BLaER1 (cell line): ENCODE measurements at regions not wholly inside any gene's neighbourhood (a gene's known extent, or its start where the extent isn't known, plus 50 kb on each side); places are given as distances from the start of the nearest gene placed in this dataset.

Source experiments
- H3K27ac ChIP-seq: shearing (Covaris generic); formaldehyde crosslinking; 2 replicates; pipeline ENCODE4 v1.8.1; 2022
- H3K27me3 ChIP-seq: shearing (Covaris generic); formaldehyde crosslinking; 2 replicates; pipeline ENCODE4 v1.8.1; 2022
- H3K36me3 ChIP-seq: shearing (Covaris generic); formaldehyde crosslinking; 2 replicates; pipeline ENCODE4 v1.8.1; 2022
- H3K4me1 ChIP-seq: shearing (Covaris generic); formaldehyde crosslinking; 2 replicates; pipeline ENCODE4 v1.8.1; 2022
- H3K4me2 ChIP-seq: shearing (Covaris generic); formaldehyde crosslinking; 2 replicates; pipeline ENCODE4 v1.8.1; 2022
- H3K4me3 ChIP-seq: shearing (Covaris generic); formaldehyde crosslinking; 2 replicates; pipeline ENCODE4 v1.8.1; 2022
- H3K9ac ChIP-seq: shearing (Covaris generic); formaldehyde crosslinking; 2 replicates; pipeline ENCODE4 v1.8.1; 2022
- H3K9me3 ChIP-seq: shearing (Covaris generic); formaldehyde crosslinking; 2 replicates; pipeline ENCODE4 v1.8.1; 2022
- H4K20me1 ChIP-seq: shearing (Covaris generic); formaldehyde crosslinking; 2 replicates; pipeline ENCODE4 v1.8.1; 2022
- Cebpa-rat ChIP-seq: shearing (Covaris generic); IDR thresholded peaks from 2 replicates; pipeline ENCODE4 v1.8.1; 2022

DNA sequence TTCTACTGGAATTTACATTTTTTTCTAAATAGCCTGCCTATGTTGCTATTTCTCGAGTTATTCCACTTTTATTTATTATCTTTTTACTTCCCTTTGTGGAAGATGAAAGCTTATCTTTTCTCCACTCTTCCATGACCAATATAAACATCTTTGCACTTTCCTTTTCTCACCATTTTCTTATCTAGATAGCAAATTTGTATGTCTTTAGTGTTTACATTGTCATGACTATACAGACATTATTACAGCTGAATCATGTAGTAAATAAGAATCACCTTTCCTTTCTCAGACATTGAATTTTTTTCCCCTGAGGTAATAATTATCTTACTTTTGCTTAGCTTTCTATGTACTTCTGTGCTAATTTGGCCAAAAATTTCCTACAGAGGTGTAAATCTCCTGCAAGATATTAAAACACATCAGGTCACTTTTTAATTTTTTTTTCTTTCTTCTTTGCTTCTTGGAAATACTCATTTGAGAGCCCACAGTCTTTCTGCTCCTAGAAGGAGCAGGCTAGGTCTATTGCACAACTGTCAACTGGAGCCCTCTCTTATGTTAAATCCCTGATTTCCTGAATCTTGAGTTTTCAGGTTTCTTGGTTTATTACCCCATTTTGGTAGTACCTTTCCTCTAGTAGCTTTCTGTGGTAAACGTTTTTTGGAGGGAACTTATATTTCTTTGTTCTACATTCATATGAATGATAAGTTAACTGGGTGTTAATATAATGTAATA, 109.0 kb upstream of the ATP2B1 start:
- Histone ChIP-seq H3K4me1 (no peaks in the 10 kb centered on the region), H3K9me3 (no peaks in the 10 kb centered on the region), H3K4me3 (no peak overlapping the region), H4K20me1 (no peaks in the 10 kb centered on the region), H3K36me3 (no peaks in the 10 kb centered on the region), H3K4me2 (no peak overlapping the region), H3K9ac (no peak overlapping the region), H3K27ac (no peak overlapping the region), H3K27me3 (no peaks in the 10 kb centered on the region)
- TF ChIP-seq Cebpa-rat, result no peak

DNA sequence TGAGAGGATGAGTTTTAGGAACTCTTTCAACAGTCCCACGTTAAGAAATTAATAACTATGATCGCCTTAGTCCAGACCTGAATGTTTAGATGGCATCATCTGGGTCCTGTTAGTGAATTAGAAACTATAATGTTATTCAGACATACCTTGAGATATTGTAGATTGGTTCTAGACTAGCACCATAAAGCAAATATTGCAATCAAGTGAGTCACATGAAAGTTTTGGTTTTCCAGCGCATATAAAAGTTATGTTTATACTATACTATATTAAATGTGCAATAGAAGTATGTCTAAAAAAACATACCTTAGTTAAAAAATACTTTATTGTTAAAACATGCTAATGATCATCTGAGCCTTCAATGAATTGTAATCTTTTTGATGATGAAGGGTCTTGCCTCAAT, 106.6 kb upstream of the ATP2B1 start:
- H3K9ac ChIP-seq, result no peak overlapping the region
- H3K27ac ChIP-seq, result no peak overlapping the region
- no peaks in the 10 kb centered on the region for H3K27me3 ChIP-seq
- H3K36me3 ChIP-seq, result no peaks in the 10 kb centered on the region
- no peak for TF ChIP-seq Cebpa-rat
- H3K4me1 ChIP-seq, result no peaks in the 10 kb centered on the region
- H3K4me3 ChIP-seq, result no peak overlapping the region
- H3K9me3 ChIP-seq, result no peaks in the 10 kb centered on the region
- no peaks in the 10 kb centered on the region for H4K20me1 ChIP-seq
- H3K4me2 ChIP-seq, result no peak overlapping the region

DNA sequence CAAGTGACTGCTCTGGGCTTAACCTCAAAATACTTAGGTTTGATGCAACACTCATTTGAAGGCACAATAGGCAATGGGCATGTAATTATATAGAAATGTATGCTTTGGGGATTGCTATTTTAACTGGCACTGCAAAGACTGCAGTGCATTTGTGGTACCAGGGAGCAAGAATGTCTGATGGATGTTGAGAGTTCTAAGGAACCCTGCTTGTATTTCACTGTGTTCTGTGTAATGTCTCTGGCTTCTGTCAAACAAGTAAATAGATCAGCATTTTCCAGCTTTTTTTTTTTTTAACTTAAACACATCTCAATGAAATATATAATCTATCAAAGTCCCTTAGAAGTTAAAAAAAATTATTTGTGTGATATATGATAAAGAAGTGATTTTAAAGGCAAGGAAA, 94.8 kb upstream of the ATP2B1 start:
- no peak for TF ChIP-seq Cebpa-rat
- Histone ChIP-seq H3K4me1 (no peaks in the 10 kb centered on the region), H3K4me3 (no peak overlapping the region), H3K27ac (no peak overlapping the region), H4K20me1 (no peaks in the 10 kb centered on the region), H3K9me3 (no peaks in the 10 kb centered on the region), H3K9ac (no peak overlapping the region), H3K27me3 (no peaks in the 10 kb centered on the region), H3K36me3 (no peaks in the 10 kb centered on the region), H3K4me2 (no peak overlapping the region)

DNA sequence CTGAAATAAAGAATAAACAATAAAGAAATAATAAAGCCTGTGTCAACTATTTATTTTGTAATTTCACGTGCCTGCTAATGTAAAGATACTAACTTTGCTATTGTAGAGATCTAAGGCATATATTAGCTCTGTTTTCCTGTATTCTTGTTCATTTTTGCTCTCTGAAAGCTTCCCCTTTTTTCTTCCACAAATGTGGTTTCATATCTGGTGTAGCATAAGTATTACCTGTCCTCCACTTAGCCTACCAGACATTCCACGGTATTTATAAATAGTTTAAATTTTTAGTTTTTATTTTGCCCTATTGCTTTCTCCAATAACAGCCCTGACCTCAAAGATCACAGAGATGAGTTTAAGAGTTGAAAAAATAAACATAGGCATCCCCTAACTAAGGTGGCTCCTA, 92.6 kb upstream of the ATP2B1 start:
- Histone ChIP-seq H3K4me2 (no peak overlapping the region), H3K9me3 (no peaks in the 10 kb centered on the region), H3K9ac (no peak overlapping the region), H3K36me3 (no peaks in the 10 kb centered on the region), H3K27me3 (no peaks in the 10 kb centered on the region), H3K27ac (no peak overlapping the region), H3K4me3 (no peak overlapping the region), H3K4me1 (no peaks in the 10 kb centered on the region), H4K20me1 (no peaks in the 10 kb centered on the region)
- no peak for TF ChIP-seq Cebpa-rat

DNA sequence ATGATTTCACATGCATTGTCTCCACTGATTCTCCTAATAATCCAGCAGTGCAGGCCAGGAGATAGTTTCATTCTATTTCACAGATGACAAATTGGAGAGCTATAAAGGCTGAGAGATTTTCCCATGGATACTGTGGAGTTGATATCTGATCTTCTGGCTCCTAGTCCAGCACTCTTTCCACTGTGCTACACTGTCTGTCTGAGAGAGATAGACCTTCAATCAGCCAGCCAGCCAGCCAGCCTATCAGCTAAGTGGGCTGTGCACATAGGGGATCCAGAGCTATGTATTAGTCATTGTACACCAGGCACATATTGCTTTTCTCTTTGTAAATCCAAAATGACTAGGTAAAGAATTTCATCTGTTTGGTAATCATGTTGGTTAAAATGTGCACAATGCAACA, 91.8 kb upstream of the ATP2B1 start:
- Histone ChIP-seq H3K4me1 (no peaks in the 10 kb centered on the region), H3K4me3 (no peak overlapping the region), H3K27ac (no peak overlapping the region), H3K36me3 (no peaks in the 10 kb centered on the region), H3K4me2 (no peak overlapping the region), H3K9ac (no peak overlapping the region), H4K20me1 (no peaks in the 10 kb centered on the region), H3K27me3 (no peaks in the 10 kb centered on the region), H3K9me3 (no peaks in the 10 kb centered on the region)
- no peak for TF ChIP-seq Cebpa-rat

DNA sequence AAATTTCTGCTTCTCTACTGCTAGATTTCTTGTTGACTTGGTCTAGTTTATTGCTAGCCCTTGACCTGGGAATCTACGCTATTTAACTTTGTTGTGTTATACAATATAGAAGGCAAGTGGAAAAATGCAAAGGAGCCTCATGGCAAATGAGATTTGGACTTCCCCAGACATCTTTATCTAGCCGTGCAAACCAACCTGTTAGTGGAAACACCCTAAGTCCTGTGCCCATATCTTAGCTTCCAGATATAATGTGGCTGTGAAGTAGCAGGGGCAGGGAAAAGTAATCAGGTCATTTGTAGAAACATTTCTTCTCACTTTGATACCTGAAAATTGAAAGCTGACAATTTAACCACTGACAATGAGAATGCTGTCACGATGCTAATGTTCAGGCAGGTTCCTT, 90.7 kb upstream of the ATP2B1 start:
- no peaks in the 10 kb centered on the region for H3K4me1 ChIP-seq
- H3K4me2 ChIP-seq, result no peak overlapping the region
- H3K27ac ChIP-seq, result no peak overlapping the region
- no peak overlapping the region for H3K4me3 ChIP-seq
- no peak for TF ChIP-seq Cebpa-rat
- no peaks in the 10 kb centered on the region for H3K9me3 ChIP-seq
- no peaks in the 10 kb centered on the region for H3K36me3 ChIP-seq
- H3K9ac ChIP-seq, result no peak overlapping the region
- H4K20me1 ChIP-seq, result no peaks in the 10 kb centered on the region
- H3K27me3 ChIP-seq, result no peaks in the 10 kb centered on the region

DNA sequence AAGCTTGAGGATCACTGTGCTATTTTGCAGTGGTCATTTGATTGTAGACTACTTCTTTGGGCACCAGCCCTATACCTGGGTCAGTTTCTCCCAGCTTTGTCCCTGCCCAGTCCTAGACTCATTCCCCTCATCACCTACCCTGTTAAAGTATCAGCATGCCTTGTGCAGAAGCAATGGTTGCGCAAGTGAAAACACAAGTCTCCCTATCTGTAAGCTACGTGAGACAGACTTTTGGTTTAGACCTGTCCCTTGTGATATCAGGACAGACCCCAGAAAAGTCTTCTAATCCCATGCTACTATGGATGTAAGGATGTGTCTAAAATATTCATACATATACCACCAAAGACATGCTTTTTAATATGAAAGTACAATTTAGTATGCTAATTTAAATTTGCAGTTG, 88.8 kb upstream of the ATP2B1 start:
- Histone ChIP-seq H3K27ac (no peak overlapping the region), H3K4me3 (no peak overlapping the region), H3K4me1 (no peaks in the 10 kb centered on the region), H3K36me3 (no peaks in the 10 kb centered on the region), H4K20me1 (no peaks in the 10 kb centered on the region), H3K4me2 (no peak overlapping the region), H3K9ac (no peak overlapping the region), H3K9me3 (no peaks in the 10 kb centered on the region), H3K27me3 (no peaks in the 10 kb centered on the region)
- TF ChIP-seq Cebpa-rat, result no peak

DNA sequence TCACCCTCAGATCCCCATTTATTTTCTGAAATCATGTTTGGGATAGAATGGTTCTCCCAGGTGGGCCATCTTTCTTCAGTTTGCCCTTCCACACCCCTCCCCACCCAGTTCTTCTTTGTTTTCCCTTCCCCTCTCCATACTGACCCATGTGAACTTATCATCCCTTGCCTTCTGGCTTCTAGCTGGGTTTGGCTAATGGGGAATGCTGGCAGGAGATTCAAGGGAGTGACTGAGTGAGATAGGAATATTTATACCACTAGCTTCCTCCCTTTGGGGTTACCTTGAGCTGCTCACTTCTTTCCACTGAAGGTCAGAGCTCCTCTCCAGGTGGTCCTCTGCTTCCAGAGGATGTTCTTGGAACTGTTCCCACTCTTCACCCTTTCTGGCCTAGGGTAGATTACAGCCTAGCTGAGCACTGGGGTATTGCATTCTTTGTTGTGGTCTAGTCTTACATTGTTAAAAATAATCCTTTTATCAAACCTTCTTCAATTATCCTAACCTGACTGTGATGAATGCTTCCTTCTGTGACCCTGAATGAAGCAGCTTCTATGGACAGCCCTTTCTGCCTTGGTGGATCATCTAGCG, 88.3 kb upstream of the ATP2B1 start:
- Histone ChIP-seq H3K4me2 (no peak overlapping the region), H3K27ac (no peak overlapping the region), H3K27me3 (no peaks in the 10 kb centered on the region), H4K20me1 (no peaks in the 10 kb centered on the region), H3K9ac (no peak overlapping the region), H3K36me3 (no peaks in the 10 kb centered on the region), H3K4me3 (no peak overlapping the region), H3K4me1 (no peaks in the 10 kb centered on the region), H3K9me3 (no peaks in the 10 kb centered on the region)
- no peak for TF ChIP-seq Cebpa-rat

DNA sequence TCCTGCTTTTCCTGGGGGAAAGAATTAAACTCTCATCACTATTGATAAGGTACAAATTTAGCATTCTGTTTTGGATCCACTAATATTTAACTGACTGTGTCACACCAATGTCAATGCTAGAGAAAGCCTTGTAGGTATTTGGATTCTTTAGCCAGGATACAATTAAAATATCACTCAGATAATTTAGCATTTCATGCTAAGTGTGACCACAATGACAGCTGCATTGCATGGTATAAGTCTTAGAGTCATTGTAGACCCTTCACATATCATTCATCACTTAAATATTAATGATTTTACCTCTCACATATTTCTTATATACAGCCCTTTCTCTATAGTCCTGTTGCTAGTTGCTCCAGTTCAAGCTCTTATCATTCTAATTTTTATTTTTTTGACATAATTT, 85.3 kb upstream of the ATP2B1 start:
- no peak overlapping the region for H3K27ac ChIP-seq
- H3K9ac ChIP-seq, result no peak overlapping the region
- H3K4me2 ChIP-seq, result no peak overlapping the region
- H3K4me3 ChIP-seq, result no peak overlapping the region
- TF ChIP-seq Cebpa-rat, result no peak
- no peaks in the 10 kb centered on the region for H4K20me1 ChIP-seq
- H3K4me1 ChIP-seq, result no peaks in the 10 kb centered on the region
- H3K27me3 ChIP-seq, result no peaks in the 10 kb centered on the region
- H3K9me3 ChIP-seq, result no peaks in the 10 kb centered on the region; the same call in 1 of the 2 replicates
- no peaks in the 10 kb centered on the region for H3K36me3 ChIP-seq

DNA sequence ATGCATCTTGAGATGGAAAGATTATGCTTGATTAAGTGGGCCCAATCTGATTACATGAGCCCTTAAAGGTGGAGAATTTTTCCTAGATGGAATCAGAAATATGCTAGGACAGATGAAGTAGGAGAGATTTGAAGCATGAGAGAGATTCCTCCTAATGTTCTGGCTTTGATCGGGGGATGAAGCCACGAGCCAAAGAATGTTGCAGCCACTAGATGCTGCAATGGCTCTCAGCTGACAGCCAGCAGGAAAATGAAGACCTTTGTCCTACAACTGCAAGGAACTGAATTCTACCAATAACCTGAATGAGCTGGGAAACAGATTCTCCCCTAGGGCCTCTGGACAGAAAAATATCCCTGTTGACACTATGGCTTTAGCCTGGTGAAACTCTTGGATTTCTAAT, 82.6 kb upstream of the ATP2B1 start:
- Histone ChIP-seq H3K36me3 (no peaks in the 10 kb centered on the region), H3K4me2 (no peak overlapping the region), H3K27ac (no peak overlapping the region), H3K9me3 (peaks cover 9% of the 10 kb centered on the region), H3K27me3 (no peaks in the 10 kb centered on the region), H3K4me3 (no peak overlapping the region), H3K4me1 (no peaks in the 10 kb centered on the region), H3K9ac (no peak overlapping the region), H4K20me1 (no peaks in the 10 kb centered on the region)
- no peak for TF ChIP-seq Cebpa-rat

DNA sequence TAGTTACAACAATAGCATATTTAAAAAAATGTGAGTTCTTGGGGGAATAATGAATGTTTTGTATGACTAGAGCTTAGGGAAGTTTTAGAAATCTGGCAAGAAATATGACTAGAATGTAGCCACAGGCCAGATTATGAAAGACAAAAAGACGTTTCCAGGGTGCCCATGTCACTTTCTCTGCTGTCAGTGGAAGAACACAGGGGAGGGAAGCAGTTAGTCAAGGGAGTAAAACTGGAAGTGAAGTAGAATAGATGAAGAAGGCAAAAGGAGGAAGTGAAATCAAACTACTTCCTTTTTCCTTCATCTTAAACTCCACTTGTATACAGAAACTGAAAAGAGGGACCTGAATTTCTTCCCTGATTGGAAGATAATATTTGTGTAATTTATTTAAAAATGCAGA, 81.2 kb upstream of the ATP2B1 start:
- Histone ChIP-seq H3K36me3 (no peaks in the 10 kb centered on the region), H3K9me3 (peaks cover 24% of the 10 kb centered on the region), H3K4me1 (no peaks in the 10 kb centered on the region), H3K4me2 (0 out of 2 replicates have a peak overlapping the region, but pooled peaks have one; percentile 8), H3K27ac (no peak overlapping the region), H3K27me3 (no peaks in the 10 kb centered on the region), H3K4me3 (no peak overlapping the region), H4K20me1 (no peaks in the 10 kb centered on the region), H3K9ac (no peak overlapping the region)
- no peak for TF ChIP-seq Cebpa-rat
